Ectodermal cell (in vitro differentiated cells): ENCODE measurements at regions not wholly inside any gene's neighbourhood (a gene's known extent, or its start where the extent isn't known, plus 50 kb on each side); places are given as distances from the start of the nearest gene placed in this dataset.

Experiments
- H3K27ac ChIP-seq: 2 replicates; pipeline ENCODE4 v1.7.0; 2013; ENCODE audit warnings: mild to moderate bottlenecking, low read depth, low read length; ENCODE audit not compliant: insufficient read depth, poor library complexity, severe bottlenecking
- H3K27me3 ChIP-seq: 2 replicates; pipeline ENCODE4 v1.7.0; 2013; ENCODE audit warnings: mild to moderate bottlenecking, low read length; ENCODE audit not compliant: insufficient read depth, control insufficient read depth, poor library complexity, severe bottlenecking
- H3K36me3 ChIP-seq: one replicate; pipeline ENCODE4 v1.7.0; 2013; ENCODE audit warnings: low read length; ENCODE audit not compliant: control insufficient read depth, insufficient read depth
- H3K4me1 ChIP-seq: one replicate; pipeline ENCODE4 v1.7.0; 2013; ENCODE audit warnings: low read length; ENCODE audit not compliant: control insufficient read depth, insufficient read depth
- H3K4me3 ChIP-seq: 2 replicates; pipeline ENCODE4 v1.7.0; 2013; ENCODE audit warnings: low read depth, low read length, control low read depth; ENCODE audit not compliant: insufficient read depth
- H3K9me3 ChIP-seq: 2 replicates; pipeline ENCODE4 v1.7.0; 2013; ENCODE audit warnings: mild to moderate bottlenecking, low read length, moderate library complexity; ENCODE audit not compliant: control insufficient read depth
- WGBS, 2 experiments: methylation state at CpG; one replicate each; pipeline ENCODE4 v1.1.7; 2013; ENCODE audit warnings: missing lambda C conversion rate in 2 of 2; 5-methylcytosine and 5-hydroxymethylcytosine counted together

GRCh38 chr2:221077251-221077650 lies 494.9 kb downstream of the EPHA4 start:
- WGBS, 2 experiments: 90 to 94% methylated on average over 3 of the region's 3 CpGs
- H3K27ac ChIP-seq: no peak overlapping the region
- no peaks in the 10 kb centered on the region for H3K36me3 ChIP-seq
- no peaks in the 10 kb centered on the region for H3K4me1 ChIP-seq
- no peaks in the 10 kb centered on the region for H3K27me3 ChIP-seq
- no peaks in the 10 kb centered on the region for H3K9me3 ChIP-seq
- no peak overlapping the region for H3K4me3 ChIP-seq

GRCh38 chr2:221077799-221078198 lies 494.3 kb downstream of the EPHA4 start:
- H3K27ac ChIP-seq: no peak overlapping the region
- H3K36me3 ChIP-seq: no peaks in the 10 kb centered on the region
- no peaks in the 10 kb centered on the region for H3K9me3 ChIP-seq
- no peak overlapping the region for H3K4me3 ChIP-seq
- H3K27me3 ChIP-seq: no peaks in the 10 kb centered on the region
- no peaks in the 10 kb centered on the region for H3K4me1 ChIP-seq
- WGBS, 2 experiments: 100% methylated on average over 1 of the region's 3 CpGs

GRCh38 chr2:221085341-221085900 lies 486.7 kb downstream of the EPHA4 start:
- Histone ChIP-seq H3K36me3 (no peaks in the 10 kb centered on the region), H3K4me3 (no peak overlapping the region), H3K4me1 (no peaks in the 10 kb centered on the region), H3K9me3 (no peaks in the 10 kb centered on the region), H3K27ac (no peak overlapping the region), H3K27me3 (no peaks in the 10 kb centered on the region)
- 100% methylated on average over 1 of the region's 1 CpG for WGBS, 2 experiments

GRCh38 chr2:221085936-221086335 lies 486.2 kb downstream of the EPHA4 start:
- WGBS, 2 experiments: 100% methylated on average over 1 of the region's 1 CpG
- Histone ChIP-seq H3K36me3 (no peaks in the 10 kb centered on the region), H3K4me1 (no peaks in the 10 kb centered on the region), H3K4me3 (no peak overlapping the region), H3K27me3 (no peaks in the 10 kb centered on the region), H3K9me3 (no peaks in the 10 kb centered on the region), H3K27ac (no peak overlapping the region)

GRCh38 chr2:221087779-221088178 lies 484.3 kb downstream of the EPHA4 start:
- no peak overlapping the region for H3K27ac ChIP-seq
- no peaks in the 10 kb centered on the region for H3K9me3 ChIP-seq
- WGBS, 2 experiments: 93 to 96% methylated on average over 7 of the region's 7 CpGs
- H3K27me3 ChIP-seq: no peaks in the 10 kb centered on the region
- H3K4me1 ChIP-seq: no peaks in the 10 kb centered on the region
- no peaks in the 10 kb centered on the region for H3K36me3 ChIP-seq
- no peak overlapping the region for H3K4me3 ChIP-seq

- no peaks in the 10 kb centered on the region for H3K36me3 ChIP-seq
- no peaks in the 10 kb centered on the region for H3K27me3 ChIP-seq
- WGBS, 2 experiments: 67 to 78% methylated on average over 2 of the region's 2 CpGs
- H3K9me3 ChIP-seq: no peaks in the 10 kb centered on the region
- no peaks in the 10 kb centered on the region for H3K4me1 ChIP-seq
- H3K27ac ChIP-seq: no peak overlapping the region
- no peak overlapping the region for H3K4me3 ChIP-seq
Observed at GRCh38 chr2:221088506-221088905, 483.6 kb downstream of the EPHA4 start.

- H3K4me3 ChIP-seq: no peak overlapping the region
- H3K36me3 ChIP-seq: no peaks in the 10 kb centered on the region
- no peaks in the 10 kb centered on the region for H3K9me3 ChIP-seq
- H3K27ac ChIP-seq: no peak overlapping the region
- peaks cover 7% of the 10 kb centered on the region for H3K4me1 ChIP-seq
- no peaks in the 10 kb centered on the region for H3K27me3 ChIP-seq
- 72 to 80% methylated on average over 1 of the region's 1 CpG for WGBS, 2 experiments
Observed at GRCh38 chr2:221095356-221095755, 476.7 kb downstream of the EPHA4 start.

GRCh38 chr2:221096706-221097567 lies 475.2 kb downstream of the EPHA4 start:
- H3K27ac ChIP-seq: no peak overlapping the region
- no peak overlapping the region for H3K4me3 ChIP-seq
- no peaks in the 10 kb centered on the region for H3K36me3 ChIP-seq
- no peaks in the 10 kb centered on the region for H3K27me3 ChIP-seq
- no peaks in the 10 kb centered on the region for H3K9me3 ChIP-seq
- peaks cover 7% of the 10 kb centered on the region for H3K4me1 ChIP-seq
- 83 to 84% methylated on average over 9 to 10 of the region's 10 CpGs for whole genome bisulfite sequencing, 2 experiments

GRCh38 chr2:221097568-221097915 lies 474.6 kb downstream of the EPHA4 start:
- Histone ChIP-seq H3K4me1 (peaks cover 7% of the 10 kb centered on the region), H3K27me3 (no peaks in the 10 kb centered on the region), H3K36me3 (no peaks in the 10 kb centered on the region), H3K27ac (no peak overlapping the region), H3K9me3 (no peaks in the 10 kb centered on the region), H3K4me3 (no peak overlapping the region)
- 90 to 91% methylated on average over 1 of the region's 1 CpG for WGBS, 2 experiments

GRCh38 chr2:221097949-221098348 lies 474.2 kb downstream of the EPHA4 start:
- Histone ChIP-seq H3K36me3 (no peaks in the 10 kb centered on the region), H3K4me1 (peaks cover 7% of the 10 kb centered on the region), H3K27me3 (no peaks in the 10 kb centered on the region), H3K9me3 (no peaks in the 10 kb centered on the region), H3K27ac (no peak overlapping the region), H3K4me3 (no peak overlapping the region)
- WGBS, 2 experiments: 94 to 97% methylated on average over 7 of the region's 7 CpGs
